ENCODE measurements at regions not wholly inside any gene's neighbourhood (a gene's known extent, or its start where the extent isn't known, plus 50 kb on each side); places are given as distances from the start of the nearest gene placed in this dataset.

DNA sequence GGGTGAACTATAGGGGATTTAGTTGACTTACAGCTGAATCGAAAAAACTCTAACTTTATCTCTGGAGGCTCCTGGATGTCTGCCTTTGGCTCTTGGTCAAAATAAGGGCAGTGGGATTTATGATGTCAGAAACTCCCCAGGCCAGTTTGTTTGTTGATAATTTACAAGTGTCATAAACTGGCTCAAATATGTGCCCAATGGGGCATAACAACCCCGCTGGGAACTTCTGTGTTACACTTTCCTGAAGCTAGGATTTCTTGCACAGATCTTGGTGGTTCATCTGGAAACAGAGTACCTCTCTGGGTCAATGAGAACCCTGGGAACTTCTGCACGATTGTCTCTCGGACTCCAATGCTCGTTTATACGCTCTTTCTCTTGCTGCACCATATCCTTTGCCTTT lies 58.7 kb upstream of the MUCL1 start:
- TF ChIP-seq, protein P1, sequence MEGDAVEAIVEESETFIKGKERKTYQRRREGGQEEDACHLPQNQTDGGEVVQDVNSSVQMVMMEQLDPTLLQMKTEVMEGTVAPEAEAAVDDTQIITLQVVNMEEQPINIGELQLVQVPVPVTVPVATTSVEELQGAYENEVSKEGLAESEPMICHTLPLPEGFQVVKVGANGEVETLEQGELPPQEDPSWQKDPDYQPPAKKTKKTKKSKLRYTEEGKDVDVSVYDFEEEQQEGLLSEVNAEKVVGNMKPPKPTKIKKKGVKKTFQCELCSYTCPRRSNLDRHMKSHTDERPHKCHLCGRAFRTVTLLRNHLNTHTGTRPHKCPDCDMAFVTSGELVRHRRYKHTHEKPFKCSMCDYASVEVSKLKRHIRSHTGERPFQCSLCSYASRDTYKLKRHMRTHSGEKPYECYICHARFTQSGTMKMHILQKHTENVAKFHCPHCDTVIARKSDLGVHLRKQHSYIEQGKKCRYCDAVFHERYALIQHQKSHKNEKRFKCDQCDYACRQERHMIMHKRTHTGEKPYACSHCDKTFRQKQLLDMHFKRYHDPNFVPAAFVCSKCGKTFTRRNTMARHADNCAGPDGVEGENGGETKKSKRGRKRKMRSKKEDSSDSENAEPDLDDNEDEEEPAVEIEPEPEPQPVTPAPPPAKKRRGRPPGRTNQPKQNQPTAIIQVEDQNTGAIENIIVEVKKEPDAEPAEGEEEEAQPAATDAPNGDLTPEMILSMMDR (IDR thresholded peaks at IDR 0.05) = no peak
- TF ChIP-seq POLR2A (IDR thresholded peaks at IDR 0.05) = no peak
